OCI-LY3 (cell line): ENCODE measurements at regions not wholly inside any gene's neighbourhood (a gene's known extent, or its start where the extent isn't known, plus 50 kb on each side); places are given as distances from the start of the nearest gene placed in this dataset.

Source experiments
- H2AFZ ChIP-seq: fragments of 200-600, 300-600 bp; shearing (Covaris generic); 2 replicates; pipeline ENCODE4 v1.6.0; 2014; ENCODE audit warnings: antibody characterized with exemption, low read depth, low read length
- H3K27ac ChIP-seq: fragments of 200-600, 300-600 bp; sonication (generic); 2 replicates; pipeline ENCODE4 v1.5.1; 2014; ENCODE audit warnings: mild to moderate bottlenecking, low read length, moderate library complexity, mixed read lengths
- H3K27me3 ChIP-seq: fragments of 200-600, 300-600 bp; sonication (generic); 2 replicates; pipeline ENCODE4 v1.6.1; 2014; ENCODE audit warnings: low read depth, low read length, mixed read lengths
- H3K36me3 ChIP-seq: fragments of 200-600, 300-600 bp; sonication (generic); replicated peaks from 2 replicates; pipeline ENCODE3; 2014; ENCODE audit warnings: low read depth, low read length, mixed read lengths
- H3K4me1 ChIP-seq: fragments of 300-600, 200-600 bp; sonication (generic); 2 replicates; pipeline ENCODE4 v1.6.1; 2014; ENCODE audit warnings: low read length, mixed read lengths
- H3K4me2 ChIP-seq: fragments of 200-600, 300-600 bp; sonication (generic); 2 replicates; pipeline ENCODE4 v1.6.1; 2014; ENCODE audit warnings: low read length, mixed read lengths
- H3K4me3 ChIP-seq: fragments of 300-600, 200-600 bp; sonication (generic); 2 replicates; pipeline ENCODE4 v1.5.1; 2014; ENCODE audit warnings: antibody characterized with exemption, mild to moderate bottlenecking, low read length, moderate library complexity
- H3K79me2 ChIP-seq: fragments of 300-600, 200-600 bp; shearing (Covaris generic); 2 replicates; pipeline ENCODE4 v1.6.1; 2014; ENCODE audit warnings: mild to moderate bottlenecking, low read length, mixed read lengths
- H3K9ac ChIP-seq: fragments of 300-600, 200-600 bp; shearing (Covaris generic); 2 replicates; pipeline ENCODE4 v1.6.0; 2014; ENCODE audit warnings: mild to moderate bottlenecking, low read length, moderate library complexity
- H3K9me3 ChIP-seq: fragments of 200-600, 300-600 bp; shearing (Covaris generic); 2 replicates; pipeline ENCODE4 v1.6.1; 2014; ENCODE audit warnings: low read length, mixed read lengths; ENCODE audit not compliant: insufficient read depth
- H4K20me1 ChIP-seq: fragments of 200-600, 300-600 bp; sonication (generic); 2 replicates; pipeline ENCODE4 v1.6.1; 2016; ENCODE audit warnings: low read length, mixed read lengths; ENCODE audit not compliant: insufficient read depth
- EZH2phosphoT487 ChIP-seq: fragments of 200-600 bp; shearing (Covaris generic); IDR thresholded peaks from 2 replicates; pipeline ENCODE4 v1.6.1; 2018; ENCODE audit warnings: antibody characterized with exemption, mixed run types, low read depth
- TF ChIP-seq, protein P1 (sequence below): fragments of 200-600, 300-600 bp; sonication (generic); IDR thresholded peaks from 2 replicates; pipeline ENCODE4 v1.5.1; 2014; ENCODE audit warnings: antibody characterized with exemption, low read length, low read depth

- H4K20me1 ChIP-seq: no peaks in the 10 kb centered on the region
- no peaks in the 10 kb centered on the region for H3K79me2 ChIP-seq
- H3K36me3 ChIP-seq: no peaks in the 10 kb centered on the region
- no peak overlapping the region for H3K4me3 ChIP-seq
- no peak overlapping the region for H3K9ac ChIP-seq
- H2AFZ ChIP-seq: no peak overlapping the region
- H3K4me2 ChIP-seq: no peak overlapping the region
- H3K27me3 ChIP-seq: no peaks in the 10 kb centered on the region
- no peaks in the 10 kb centered on the region for H3K4me1 ChIP-seq
- no peak overlapping the region for H3K27ac ChIP-seq
- TF ChIP-seq, protein P1, sequence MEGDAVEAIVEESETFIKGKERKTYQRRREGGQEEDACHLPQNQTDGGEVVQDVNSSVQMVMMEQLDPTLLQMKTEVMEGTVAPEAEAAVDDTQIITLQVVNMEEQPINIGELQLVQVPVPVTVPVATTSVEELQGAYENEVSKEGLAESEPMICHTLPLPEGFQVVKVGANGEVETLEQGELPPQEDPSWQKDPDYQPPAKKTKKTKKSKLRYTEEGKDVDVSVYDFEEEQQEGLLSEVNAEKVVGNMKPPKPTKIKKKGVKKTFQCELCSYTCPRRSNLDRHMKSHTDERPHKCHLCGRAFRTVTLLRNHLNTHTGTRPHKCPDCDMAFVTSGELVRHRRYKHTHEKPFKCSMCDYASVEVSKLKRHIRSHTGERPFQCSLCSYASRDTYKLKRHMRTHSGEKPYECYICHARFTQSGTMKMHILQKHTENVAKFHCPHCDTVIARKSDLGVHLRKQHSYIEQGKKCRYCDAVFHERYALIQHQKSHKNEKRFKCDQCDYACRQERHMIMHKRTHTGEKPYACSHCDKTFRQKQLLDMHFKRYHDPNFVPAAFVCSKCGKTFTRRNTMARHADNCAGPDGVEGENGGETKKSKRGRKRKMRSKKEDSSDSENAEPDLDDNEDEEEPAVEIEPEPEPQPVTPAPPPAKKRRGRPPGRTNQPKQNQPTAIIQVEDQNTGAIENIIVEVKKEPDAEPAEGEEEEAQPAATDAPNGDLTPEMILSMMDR: no peak
- TF ChIP-seq EZH2phosphoT487: no peak
- no peaks in the 10 kb centered on the region for H3K9me3 ChIP-seq
These were observed 2048.0 kb downstream of the SUCLG1 start for GRCh38 chr2:82411071-82411470.

DNA sequence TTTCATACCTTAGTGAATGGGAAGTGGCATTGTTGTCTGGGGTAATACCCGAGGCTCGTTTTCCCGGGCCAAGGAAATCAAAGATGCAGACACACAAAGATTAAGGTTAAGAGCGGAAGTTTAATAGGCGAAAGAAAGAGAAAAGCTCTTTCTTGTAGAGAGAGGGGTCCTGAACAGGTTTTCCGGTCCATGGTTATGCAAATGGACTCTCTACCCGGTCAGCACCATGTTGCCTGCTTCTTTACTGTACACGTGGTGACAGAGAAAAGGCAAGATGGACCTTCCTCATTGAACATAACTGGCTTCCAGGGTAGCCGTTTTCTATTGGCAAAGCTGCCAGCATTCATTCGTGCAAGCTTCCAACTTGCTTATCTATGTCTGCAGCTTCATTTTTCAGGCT is 2063.5 kb downstream of the SUCLG1 start:
- H3K4me3 ChIP-seq: no peak overlapping the region
- H3K4me1 ChIP-seq: peaks cover 5% of the 10 kb centered on the region; the same call in 1 of the 2 replicates
- no peaks in the 10 kb centered on the region for H4K20me1 ChIP-seq
- H3K79me2 ChIP-seq: no peaks in the 10 kb centered on the region
- H3K36me3 ChIP-seq: no peaks in the 10 kb centered on the region
- no peaks in the 10 kb centered on the region for H3K9me3 ChIP-seq
- no peak overlapping the region for H3K4me2 ChIP-seq
- TF ChIP-seq, protein P1: no peak
- TF ChIP-seq EZH2phosphoT487: no peak
- no peak overlapping the region for H3K27ac ChIP-seq
- H3K27me3 ChIP-seq: no peaks in the 10 kb centered on the region
- H3K9ac ChIP-seq: no peak overlapping the region
- no peak overlapping the region for H2AFZ ChIP-seq

DNA sequence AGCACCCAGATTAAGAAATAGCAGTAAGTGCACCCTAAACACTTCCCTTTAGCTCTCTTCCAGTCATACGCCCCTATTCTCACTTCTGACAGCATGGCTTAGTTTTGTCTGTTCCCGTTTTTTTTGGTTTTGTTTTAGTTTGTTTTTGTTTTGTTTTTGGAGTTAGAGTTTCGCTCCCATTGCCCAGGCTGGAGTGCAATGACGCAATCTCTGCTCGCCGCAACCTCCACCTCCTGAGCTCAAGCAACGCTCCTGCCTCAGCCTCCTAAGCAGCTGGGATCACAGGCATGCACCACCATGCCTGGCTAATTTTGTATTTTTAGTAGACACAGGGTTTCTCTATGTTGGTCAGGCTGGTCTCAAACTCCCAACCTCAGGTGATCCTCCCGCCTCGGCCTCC is 2067.7 kb downstream of the SUCLG1 start:
- no peak overlapping the region for H3K27ac ChIP-seq
- no peak overlapping the region for H3K9ac ChIP-seq
- H3K4me3 ChIP-seq: no peak overlapping the region
- no peaks in the 10 kb centered on the region for H3K36me3 ChIP-seq
- H3K9me3 ChIP-seq: no peaks in the 10 kb centered on the region
- H3K4me2 ChIP-seq: no peak overlapping the region
- H2AFZ ChIP-seq: no peak overlapping the region
- no peaks in the 10 kb centered on the region for H4K20me1 ChIP-seq
- TF ChIP-seq EZH2phosphoT487: no peak
- TF ChIP-seq, protein P1: no peak
- no peaks in the 10 kb centered on the region for H3K79me2 ChIP-seq
- peaks cover 8% of the 10 kb centered on the region; the same call in 1 of the 2 replicates for H3K4me1 ChIP-seq
- H3K27me3 ChIP-seq: no peaks in the 10 kb centered on the region

GRCh38 chr2:82355622-82356021 is 2051.1 kb upstream of the LRRTM1 start:
- Histone ChIP-seq H3K27me3 (no peaks in the 10 kb centered on the region), H3K9me3 (no peaks in the 10 kb centered on the region), H3K9ac (no peak overlapping the region), H3K79me2 (no peaks in the 10 kb centered on the region), H3K4me3 (no peak overlapping the region), H3K27ac (no peak overlapping the region), H3K4me2 (no peak overlapping the region), H3K4me1 (no peaks in the 10 kb centered on the region), H3K36me3 (no peaks in the 10 kb centered on the region), H2AFZ (no peak overlapping the region), H4K20me1 (no peaks in the 10 kb centered on the region)
- TF ChIP-seq, protein P1: no peak
- no peak for TF ChIP-seq EZH2phosphoT487
